Peyer's patch (tissue), 4 donors: ENCODE measurements at regions not wholly inside any gene's neighbourhood (a gene's known extent, or its start where the extent isn't known, plus 50 kb on each side); places are given as distances from the start of the nearest gene placed in this dataset.

Source experiments
- DNase-seq, 3 donors: peaks; one replicate each; pipeline ENCODE4 v3.0.0-alpha.2; 2017 to 2019
- H3K27ac ChIP-seq, 4 donors: fragments of 200-600 bp; sonication (generic); one replicate each; pipeline ENCODE4 v1.5.1; 2016 to 2019
- H3K27me3 ChIP-seq, 2 donors: fragments of 200-600 bp; sonication (generic); one replicate each; pipeline ENCODE4 v1.5.1; 2019
- H3K36me3 ChIP-seq, 3 donors: fragments of 200-600 bp; sonication (generic); one replicate each; pipeline ENCODE4 v1.5.1; 2016 to 2019
- H3K4me1 ChIP-seq, 4 donors: fragments of 200-600 bp; sonication (generic); one replicate each; pipeline ENCODE4 v1.5.1; 2016 to 2019
- H3K4me3 ChIP-seq, 4 donors: fragments of 200-600 bp; sonication (generic); 1 replicate in 3 of 4; 2 replicates in 1 of 4; pipeline ENCODE4 v1.5.1; 2016 to 2019; ENCODE audit warnings: mild to moderate bottlenecking in 1 of 4
- H3K9me3 ChIP-seq, 4 donors: fragments of 200-600 bp; sonication (generic); one replicate each; pipeline ENCODE4 v1.5.1; 2016 to 2019; ENCODE audit warnings: mild to moderate bottlenecking in 1 of 4
- CTCF ChIP-seq, 6 experiments: fragments of 450-650 bp in 4 of 6; fragments of 200-600 bp in 2 of 6; sonication (generic) in 1 of 6; IDR thresholded peaks; one replicate each; pipeline ENCODE4 v1.5.1; 2017 to 2019; ENCODE audit warnings: antibody characterized with exemption in 6 of 6, mild to moderate bottlenecking in 3 of 6, moderate library complexity in 1 of 6
- POLR2A ChIP-seq, 2 donors: fragments of 450-650 bp; IDR thresholded peaks; one replicate each; pipeline ENCODE4 v1.5.1; 2017; ENCODE audit warnings: antibody characterized with exemption in 2 of 2, mild to moderate bottlenecking in 2 of 2, moderate library complexity in 2 of 2

GRCh38 chr18:55654986-55655385 is 67.0 kb upstream of the TCF4 start:
- no peaks in the 10 kb centered on the region for H3K27me3 ChIP-seq
- no peak for TF ChIP-seq CTCF (IDR thresholded peaks at IDR 0.05)
- TF ChIP-seq POLR2A (IDR thresholded peaks at IDR 0.05): no peak
- H3K9me3 ChIP-seq: no peaks in the 10 kb centered on the region
- H3K36me3 ChIP-seq: no peaks in the 10 kb centered on the region
- H3K4me1 ChIP-seq: no peaks in the 10 kb centered on the region
- no peak overlapping the region for H3K27ac ChIP-seq
- no peak overlapping the region for H3K4me3 ChIP-seq
- DNase-seq: no peak

- TF ChIP-seq POLR2A (IDR thresholded peaks at IDR 0.05) (no peak), CTCF (IDR thresholded peaks at IDR 0.05) (no peak)
- DNase-seq: no peak
- H3K36me3 ChIP-seq: no peaks in the 10 kb centered on the region
- no peaks in the 10 kb centered on the region for H3K27me3 ChIP-seq
- H3K9me3 ChIP-seq: no peaks in the 10 kb centered on the region
- H3K4me3 ChIP-seq: no peak overlapping the region
- H3K27ac ChIP-seq: no peak overlapping the region
- no peaks in the 10 kb centered on the region for H3K4me1 ChIP-seq
Observed at GRCh38 chr18:55651236-55651635, 63.2 kb upstream of the TCF4 start.

- Histone ChIP-seq H3K4me3 (no peak overlapping the region), H3K27ac (no peak overlapping the region), H3K9me3 (no peaks in the 10 kb centered on the region), H3K36me3 (no peaks in the 10 kb centered on the region), H3K27me3 (no peaks in the 10 kb centered on the region), H3K4me1 (no peaks in the 10 kb centered on the region)
- TF ChIP-seq CTCF (IDR thresholded peaks at IDR 0.05) (no peak), POLR2A (IDR thresholded peaks at IDR 0.05) (no peak)
- DNase-seq: no peak
Observed at GRCh38 chr18:55650363-55650870, 62.4 kb upstream of the TCF4 start.

DNA sequence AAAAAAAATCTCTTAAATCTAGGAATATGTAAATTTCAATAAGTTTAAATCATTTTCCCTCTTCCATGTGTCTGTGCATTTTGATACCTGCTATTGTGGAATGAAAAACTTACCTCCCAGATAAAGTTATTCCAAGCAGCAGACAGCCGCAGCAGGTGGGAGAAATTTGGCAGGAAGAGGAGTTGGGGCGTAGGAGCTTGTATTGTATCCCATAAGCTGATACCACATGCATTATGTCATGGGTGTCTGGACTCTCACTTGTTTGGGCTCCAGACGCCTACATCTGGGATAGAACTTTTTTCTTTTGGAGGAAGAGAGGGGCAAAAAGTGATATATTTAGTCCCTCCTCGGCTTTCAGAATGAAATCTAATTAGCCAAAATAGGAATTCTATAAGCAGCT is 59.3 kb upstream of the TCF4 start:
- TF ChIP-seq POLR2A (IDR thresholded peaks at IDR 0.05) (no peak), CTCF (IDR thresholded peaks at IDR 0.05) (no peak)
- no peak for DNase-seq
- H3K27ac ChIP-seq: no peak overlapping the region
- no peak overlapping the region for H3K4me3 ChIP-seq
- H3K27me3 ChIP-seq: no peaks in the 10 kb centered on the region
- H3K4me1 ChIP-seq: no peaks in the 10 kb centered on the region
- no peaks in the 10 kb centered on the region for H3K9me3 ChIP-seq
- no peaks in the 10 kb centered on the region for H3K36me3 ChIP-seq

DNA sequence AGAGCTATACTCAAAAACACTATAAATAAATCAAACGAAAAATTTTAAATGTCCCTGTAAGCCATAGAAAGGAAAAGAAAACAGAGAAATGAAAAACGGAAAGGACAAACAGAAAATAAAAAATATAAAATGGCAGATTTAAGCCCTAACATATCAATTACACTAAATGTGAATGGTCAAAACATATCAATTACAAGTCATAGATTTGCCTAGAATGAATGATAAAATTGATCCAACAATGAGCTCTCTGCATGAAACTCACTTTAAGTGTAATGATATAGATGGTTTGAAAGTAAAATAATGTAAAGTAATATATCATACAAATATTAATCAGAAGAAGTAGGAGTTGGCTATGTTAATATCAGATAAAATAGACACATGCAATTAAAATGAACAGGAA is 54.2 kb upstream of the TCF4 start:
- Histone ChIP-seq H3K27ac (no peak overlapping the region), H3K27me3 (no peaks in the 10 kb centered on the region), H3K4me3 (no peak overlapping the region), H3K9me3 (no peaks in the 10 kb centered on the region), H3K4me1 (no peaks in the 10 kb centered on the region), H3K36me3 (no peaks in the 10 kb centered on the region)
- no peak for DNase-seq
- TF ChIP-seq POLR2A (IDR thresholded peaks at IDR 0.05) (no peak), CTCF (IDR thresholded peaks at IDR 0.05) (no peak)

DNA sequence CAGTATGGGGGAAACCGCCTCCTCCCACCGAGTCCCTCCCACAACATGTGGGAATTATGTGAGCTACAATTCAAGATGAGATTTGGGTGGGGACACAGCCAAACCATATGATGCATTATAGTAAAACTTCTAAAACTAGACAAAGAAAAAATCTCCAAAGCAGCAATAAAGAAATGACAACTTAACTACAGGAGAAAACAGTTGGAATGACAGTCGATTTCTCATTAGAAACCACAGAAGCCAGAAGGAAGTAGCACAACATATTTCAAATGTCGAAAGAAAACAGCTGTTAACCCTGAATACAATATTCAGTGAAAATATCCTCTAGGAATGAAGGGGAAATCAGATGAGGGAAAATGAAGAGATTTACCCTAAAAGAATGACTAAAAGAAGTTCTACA is 53.5 kb upstream of the TCF4 start:
- no peaks in the 10 kb centered on the region for H3K36me3 ChIP-seq
- no peak overlapping the region for H3K27ac ChIP-seq
- DNase-seq: no peak
- no peak for TF ChIP-seq POLR2A (IDR thresholded peaks at IDR 0.05)
- no peak for TF ChIP-seq CTCF (IDR thresholded peaks at IDR 0.05)
- H3K9me3 ChIP-seq: no peaks in the 10 kb centered on the region
- no peaks in the 10 kb centered on the region for H3K4me1 ChIP-seq
- H3K27me3 ChIP-seq: no peaks in the 10 kb centered on the region
- no peak overlapping the region for H3K4me3 ChIP-seq
